ENCODE measurements at regions not wholly inside any gene's neighbourhood (a gene's known extent, or its start where the extent isn't known, plus 50 kb on each side); places are given as distances from the start of the nearest gene placed in this dataset.

GRCh38 chr2:360124-360523 is 72.2 kb upstream of the ALKAL2 start (continued):
- no peak for TF ChIP-seq MAFG (CRISPR knock-in tag; IDR thresholded peaks at IDR 0.05)

GRCh38 chr2:359047-359446 is 71.2 kb upstream of the ALKAL2 start:
- BruUV-seq (replicated peaks), result no TSS peak
- Histone ChIP-seq H4K20me1 (ENCODE audit: insufficient read depth, low read length) (no peaks in the 10 kb centered on the region), H3K4me1 (ENCODE audit: insufficient read depth, low read length) (no peaks in the 10 kb centered on the region), H3K36me3 (replicated peaks in 1 of 2; ENCODE audit: control insufficient read depth in 1 of 2, insufficient read depth in 2 of 2, low read length in 2 of 2) (no peaks in the 10 kb centered on the region), H3K27ac (ENCODE audit: extremely low read length, insufficient read depth, low read length) (no peak overlapping the region), H3K9ac (ENCODE audit: insufficient read depth, low read depth, low read length) (no peak overlapping the region), H3K79me2 (ENCODE audit: insufficient read depth, low read length) (no peaks in the 10 kb centered on the region), H3K4me3 (replicated peaks in 1 of 3; ENCODE audit: insufficient read depth in 1 of 3, low read depth in 2 of 3, low read length in 3 of 3) (no peak overlapping the region), H3K9me3 (ENCODE audit: low read length) (no peaks in the 10 kb centered on the region), H3K27me3 (ENCODE audit: control insufficient read depth in 1 of 2, insufficient read depth in 2 of 2, low read length in 2 of 2) (peaks cover 2 to 49% of the 10 kb centered on the region in 2 experiments; a peak in 4 of 5 replicates), H2AFZ (ENCODE audit: low read length) (no peak overlapping the region), H3K4me2 (ENCODE audit: low read depth, low read length) (no peak overlapping the region)
- ChIA-PET POLR2A (no interaction called here), CTCF (ENCODE audit: low intra/inter-chr PET ratio, low total read pairs) (no interaction called here)
- FAIRE-seq (no peak), DNase-seq (ENCODE audit: low spot score) (no peak), ATAC-seq (no peak)
- intact Hi-C loops (cut with micrococcal nuclease; ENCODE audit: unreplicated experiment) (no loop called here), in situ Hi-C loops (cut with HindIII; ENCODE audit: extremely low pct_ligation_motif_present, low pct_unique_long_range_greater_than_20kb) (no loop called here)
- WGBS (ENCODE audit: low lambda C conversion rate), result 9% methylated on average over 5 of the region's 5 CpGs
- TF ChIP-seq ZNF775 (CRISPR knock-in tag; IDR thresholded peaks at IDR 0.05; ENCODE audit: borderline replicate concordance), result no peak
- TF ChIP-seq KDM5A (IDR thresholded peaks at IDR 0.05; ENCODE audit: borderline replicate concordance, low read length), result no peak
- TF ChIP-seq MNT (IDR thresholded peaks at IDR 0.05), result no peak
- no peak for TF ChIP-seq ETV6 (CRISPR knock-in tag; conservative IDR thresholded peaks at IDR 0.05)
- no peak for TF ChIP-seq SNAPC5 (CRISPR knock-in tag; IDR thresholded peaks at IDR 0.05; ENCODE audit: borderline replicate concordance)
- TF ChIP-seq AHR (CRISPR knock-in tag; IDR thresholded peaks at IDR 0.05), result no peak
- TF ChIP-seq ZNF777 (CRISPR knock-in tag; IDR thresholded peaks at IDR 0.05), result no peak
- TF ChIP-seq STAT5B (CRISPR knock-in tag; IDR thresholded peaks at IDR 0.05), result no peak
- no peak for TF ChIP-seq RARA (CRISPR knock-in tag; IDR thresholded peaks at IDR 0.05)
- TF ChIP-seq, protein P1, sequence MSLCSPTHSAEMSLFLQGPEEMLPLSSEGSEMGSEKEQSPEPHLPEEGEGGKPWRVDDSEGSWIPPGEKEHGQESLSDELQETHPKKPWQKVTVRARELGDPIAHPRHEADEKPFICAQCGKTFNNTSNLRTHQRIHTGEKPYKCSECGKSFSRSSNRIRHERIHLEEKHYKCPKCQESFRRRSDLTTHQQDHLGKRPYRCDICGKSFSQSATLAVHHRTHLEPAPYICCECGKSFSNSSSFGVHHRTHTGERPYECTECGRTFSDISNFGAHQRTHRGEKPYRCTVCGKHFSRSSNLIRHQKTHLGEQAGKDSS (CRISPR knock-in tag; IDR thresholded peaks at IDR 0.05; ENCODE audit: borderline replicate concordance, low read depth), result no peak
- TF ChIP-seq ZNF674 (CRISPR knock-in tag; IDR thresholded peaks at IDR 0.05; ENCODE audit: low read depth), result no peak
- TF ChIP-seq, protein P2, sequence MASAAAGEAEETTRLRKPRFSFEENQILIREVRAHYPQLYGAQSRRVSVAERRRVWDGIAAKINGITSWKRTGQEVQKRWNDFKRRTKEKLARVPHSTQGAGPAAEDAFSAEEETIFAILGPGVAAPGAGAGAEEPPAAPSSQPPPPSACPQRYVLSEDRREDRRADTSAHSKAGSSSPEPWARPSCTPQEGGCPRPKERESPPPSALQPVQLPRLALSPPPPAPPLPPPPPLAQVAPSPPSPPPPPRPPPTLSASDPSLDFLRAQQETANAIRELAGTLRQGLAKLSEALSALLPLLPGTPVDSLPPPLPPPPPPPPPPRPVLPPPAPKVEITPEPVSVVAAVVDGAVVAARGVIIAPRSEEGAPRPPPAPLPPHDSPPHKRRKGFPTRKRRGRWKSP (CRISPR knock-in tag; IDR thresholded peaks at IDR 0.05), result no peak
- TF ChIP-seq ZNF790 (CRISPR knock-in tag; IDR thresholded peaks at IDR 0.05; ENCODE audit: borderline replicate concordance), result no peak
- no peak for TF ChIP-seq PAXIP1 (CRISPR knock-in tag; conservative IDR thresholded peaks at IDR 0.05)
- no peak for TF ChIP-seq ELF3 (CRISPR knock-in tag; IDR thresholded peaks at IDR 0.05)
- TF ChIP-seq SMAD3 (CRISPR knock-in tag; IDR thresholded peaks at IDR 0.05), result no peak
- no peak for TF ChIP-seq NR2F6 (IDR thresholded peaks at IDR 0.05)
- TF ChIP-seq NR2F6 (CRISPR knock-in tag; IDR thresholded peaks at IDR 0.05), result no peak
- TF ChIP-seq HCFC1 (IDR thresholded peaks at IDR 0.05; ENCODE audit: low read depth, low read length), result no peak

Measured in HepG2 (cell line).